ENCODE measurements at regions not wholly inside any gene's neighbourhood (a gene's known extent, or its start where the extent isn't known, plus 50 kb on each side); places are given as distances from the start of the nearest gene placed in this dataset.

DNA sequence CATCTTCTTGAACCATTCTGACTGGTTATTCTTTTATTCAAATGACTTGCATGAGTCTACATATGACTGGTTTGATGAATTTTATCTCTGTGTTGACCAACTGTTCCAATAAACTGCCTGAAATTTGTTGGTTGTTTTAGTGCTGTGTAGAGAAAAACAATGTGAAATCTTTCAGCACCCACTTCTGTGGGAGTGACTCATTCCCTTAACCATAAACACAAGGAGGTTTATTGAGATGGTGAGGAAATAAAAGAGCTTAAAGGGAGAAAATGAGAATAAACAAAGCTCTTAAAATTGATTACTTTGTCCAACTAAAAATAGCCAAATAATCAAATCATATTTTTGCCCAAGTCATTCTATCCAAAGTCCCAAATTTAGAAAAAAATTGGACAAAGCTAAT is 341.1 kb downstream of the TGFB2 start:
- DNase-seq: no peak

DNA sequence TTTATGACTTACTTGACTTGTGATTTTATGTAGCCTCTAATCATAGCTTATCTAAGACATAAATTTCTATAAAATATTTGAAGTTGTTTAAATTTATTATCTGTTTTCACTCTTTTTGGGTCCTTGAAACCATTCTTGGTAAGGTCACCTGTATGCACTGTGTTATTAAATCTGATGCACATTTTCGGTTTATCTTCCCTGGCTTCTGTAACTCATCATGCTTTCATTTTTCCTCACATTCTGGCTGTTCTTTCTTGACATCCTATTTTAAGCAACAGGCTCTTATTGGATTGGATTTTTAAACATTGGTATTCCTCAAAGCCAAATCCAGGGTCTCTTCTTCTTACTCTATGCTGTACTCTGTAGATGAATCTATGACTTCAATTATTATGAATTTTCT is 341.6 kb downstream of the TGFB2 start:
- no peak for DNase-seq

DNA sequence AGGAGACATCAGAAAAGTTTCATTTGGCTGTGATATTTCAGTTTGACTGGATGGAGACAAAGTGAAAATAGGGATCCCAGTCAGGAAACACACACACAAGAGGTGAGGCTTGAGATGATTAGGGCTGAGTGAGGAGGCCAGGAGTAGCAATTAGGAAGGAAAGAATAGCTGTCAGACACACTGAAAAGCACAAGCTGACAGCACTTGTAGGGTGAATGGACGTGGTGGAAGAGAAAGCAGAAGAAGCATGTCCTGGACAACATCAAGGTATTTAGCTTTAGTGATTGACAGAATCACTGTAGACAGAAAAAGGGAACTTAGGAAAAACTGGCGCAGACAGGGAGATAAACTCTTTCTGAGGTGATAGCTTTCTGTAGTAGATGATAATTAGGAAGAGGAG is 347.7 kb downstream of the TGFB2 start:
- DNase-seq: no peak

DNA sequence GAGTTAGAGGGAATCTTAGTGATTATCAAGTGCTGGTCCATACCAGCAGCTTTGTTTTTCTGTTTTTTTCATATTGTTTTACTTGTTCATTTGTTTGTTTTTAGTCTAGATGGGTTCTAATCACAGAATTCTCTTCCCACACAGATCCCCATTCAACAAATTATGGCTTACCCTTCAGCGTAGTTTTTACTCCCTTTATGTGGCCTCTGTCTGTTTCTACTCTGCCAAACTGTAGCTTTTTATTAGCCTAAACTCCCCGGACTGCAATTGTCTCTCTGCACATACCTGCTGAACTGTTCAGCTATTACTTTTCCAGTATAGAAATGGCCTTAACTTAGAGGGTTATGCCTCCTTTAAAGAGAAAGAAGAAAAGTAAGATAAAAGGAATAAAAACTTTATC is 348.5 kb downstream of the TGFB2 start:
- no peak for DNase-seq

DNA sequence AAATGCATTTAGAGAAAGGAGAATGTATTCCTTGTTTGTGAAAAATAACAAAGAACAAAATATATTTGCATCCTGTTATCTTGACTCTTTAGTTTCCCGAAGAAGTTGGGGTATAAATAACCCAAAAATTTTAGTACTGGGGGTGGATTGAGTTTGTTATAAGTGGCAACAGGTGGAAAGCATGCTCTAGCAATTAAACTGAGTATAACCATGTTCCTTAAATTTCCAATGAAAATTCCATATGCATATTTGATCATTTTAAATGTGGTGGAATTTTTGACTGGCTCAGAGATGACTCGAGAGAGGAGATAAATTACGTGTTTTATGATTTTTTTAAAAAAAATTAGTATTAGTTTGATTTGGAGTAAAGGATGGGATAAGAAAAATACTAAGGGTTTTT is 348.9 kb downstream of the TGFB2 start:
- DNase-seq: no peak

DNA sequence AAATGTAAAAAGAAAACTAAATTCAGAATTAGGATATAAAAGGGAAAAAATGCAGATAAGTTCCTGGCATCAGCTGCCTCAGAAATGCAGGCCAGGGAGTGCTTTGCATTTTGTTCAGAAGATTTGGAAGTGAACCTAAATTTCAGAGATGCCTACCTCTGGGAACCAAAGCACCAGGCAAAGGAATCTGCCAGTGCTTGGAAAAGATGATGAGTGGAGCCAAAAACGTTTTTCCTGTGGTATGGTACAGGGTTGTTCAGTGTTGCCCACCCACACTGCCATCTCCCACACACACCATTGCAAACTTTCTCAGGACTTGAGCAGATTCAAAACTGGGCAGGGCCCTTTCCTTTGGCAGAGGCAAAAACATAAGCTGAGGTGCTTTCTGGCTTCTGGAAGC is 349.5 kb downstream of the TGFB2 start:
- no peak for DNase-seq

DNA sequence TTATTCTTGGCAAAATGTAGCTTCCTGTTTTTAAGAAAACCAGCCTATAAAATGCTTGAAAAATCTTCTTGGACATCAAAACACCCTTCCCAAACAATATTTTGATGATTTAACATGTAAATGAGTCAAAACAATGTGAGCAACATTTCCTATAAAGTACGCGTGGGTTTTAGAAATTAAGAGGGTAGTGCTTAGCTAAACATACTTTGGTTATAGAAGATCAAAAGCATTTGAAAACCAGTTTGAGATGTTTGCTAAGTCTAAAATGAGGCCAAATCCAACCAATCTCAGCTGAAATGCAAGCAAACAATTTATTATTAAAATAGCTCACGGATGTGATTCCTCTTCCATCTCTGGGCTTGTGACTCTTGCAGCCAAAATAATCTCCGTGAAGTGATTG is 350.4 kb downstream of the TGFB2 start:
- DNase-seq: no peak

DNA sequence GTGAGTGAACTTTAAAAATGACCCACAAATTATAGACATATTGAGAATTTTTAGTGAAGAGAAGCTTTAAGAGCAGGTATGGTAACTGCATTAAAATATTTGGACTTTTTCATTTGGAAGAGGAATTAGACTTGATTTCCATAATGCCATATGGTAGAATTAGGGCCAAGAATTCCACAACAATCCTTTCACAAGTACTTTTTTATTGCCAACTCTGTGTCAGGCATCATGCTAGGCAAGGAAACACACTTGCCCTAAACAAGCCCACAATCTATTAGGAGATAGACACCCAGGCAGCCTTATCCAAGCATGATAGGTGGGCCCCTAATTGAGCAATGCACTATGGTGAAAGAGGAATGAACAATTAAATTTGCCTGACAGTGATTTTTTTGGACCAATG is 353.0 kb downstream of the TGFB2 start:
- DNase-seq: no peak

DNA sequence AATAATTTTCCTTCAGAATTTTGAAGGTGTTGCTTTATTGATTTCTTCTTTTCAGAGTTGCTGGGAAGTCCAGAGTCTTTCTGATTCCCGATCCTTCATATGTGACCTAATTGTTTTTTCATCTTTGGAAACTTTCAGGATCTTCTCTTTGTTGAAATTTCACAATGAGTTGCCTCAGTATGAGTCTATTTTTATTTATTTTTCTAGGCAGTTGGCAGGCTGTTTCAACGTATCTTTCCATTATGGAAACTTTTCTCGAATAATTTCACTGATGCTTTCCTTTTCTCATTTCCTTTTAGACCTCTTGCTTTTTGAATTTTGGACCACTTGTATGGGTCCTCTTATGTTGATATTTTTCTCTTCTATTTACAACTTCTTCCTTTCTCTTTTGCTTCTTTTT is 354.3 kb downstream of the TGFB2 start:
- DNase-seq: no peak

DNA sequence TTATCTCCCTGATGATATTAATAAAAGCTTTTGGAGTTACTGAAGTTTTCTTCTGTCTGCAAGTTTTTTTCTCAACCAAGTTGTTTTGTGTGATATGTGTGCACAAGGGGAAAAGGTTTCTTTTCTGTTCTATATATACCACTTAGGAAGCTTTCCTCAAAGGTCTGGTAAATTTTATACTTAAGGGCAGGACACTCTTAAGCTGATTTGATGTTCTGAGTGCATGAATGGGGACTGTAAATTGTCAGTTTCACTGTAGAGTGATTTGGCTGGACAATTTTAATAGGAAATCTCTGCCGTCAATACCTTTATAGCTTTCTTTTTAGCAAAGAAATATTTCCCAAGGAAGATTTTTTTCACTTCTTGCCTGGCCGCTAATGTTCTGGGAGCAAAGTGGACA is 354.7 kb downstream of the TGFB2 start:
- no peak for DNase-seq

DNA sequence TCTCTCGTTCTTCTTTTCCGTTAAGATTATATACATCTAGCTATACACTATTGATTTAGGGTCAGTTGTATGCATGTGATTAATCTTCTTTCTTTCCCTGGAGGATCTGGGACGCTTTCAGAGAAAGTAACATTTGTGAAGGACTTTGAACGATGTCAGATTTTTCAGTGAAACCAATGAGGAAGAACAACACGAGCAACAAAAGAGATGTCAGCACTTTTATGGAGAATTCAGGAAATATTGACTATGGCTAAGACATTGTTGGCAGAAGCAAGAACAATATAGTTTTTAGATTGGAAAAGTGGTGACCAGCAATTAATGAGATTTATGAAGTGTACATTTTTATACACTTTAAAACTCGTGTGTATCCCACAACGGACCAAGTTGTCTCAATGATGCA is 355.5 kb downstream of the TGFB2 start:
- DNase-seq: no peak

DNA sequence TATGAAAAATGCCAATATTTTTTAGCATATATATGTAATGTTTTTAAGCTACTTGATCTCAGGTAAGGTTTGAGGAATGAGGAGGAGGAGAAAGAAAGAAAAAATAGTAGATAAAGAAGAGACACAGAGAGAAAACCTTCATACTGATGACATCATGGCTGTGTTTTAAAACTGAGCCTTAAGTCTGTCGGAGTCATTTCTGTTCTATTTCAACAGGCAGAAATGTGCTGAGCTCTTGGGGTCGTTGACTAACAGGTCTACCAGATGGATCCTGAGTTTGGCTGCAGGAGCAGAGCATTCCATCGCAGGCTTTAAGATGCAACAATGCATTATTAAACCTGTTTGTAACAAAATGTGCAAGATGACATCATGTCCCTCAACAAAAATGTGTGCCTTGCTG is 356.0 kb downstream of the TGFB2 start:
- DNase-seq: no peak

DNA sequence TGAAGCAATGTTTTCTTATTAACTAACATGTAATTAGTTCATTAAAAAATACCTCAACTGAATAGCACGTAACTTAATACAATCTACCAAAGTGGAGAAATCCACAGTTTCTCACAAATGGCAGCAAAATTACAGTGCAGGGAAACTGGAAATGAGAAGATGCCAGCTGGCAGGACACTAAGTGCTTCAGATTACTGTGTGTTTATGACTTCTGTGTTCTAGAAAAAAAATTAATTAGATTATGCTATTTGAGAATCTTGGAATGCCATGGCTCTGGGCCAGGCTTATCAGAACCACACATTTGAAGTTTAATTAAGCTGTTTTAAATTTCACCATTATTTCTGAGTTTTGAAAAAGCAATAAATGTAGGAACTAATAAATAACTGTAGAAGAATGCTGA is 357.6 kb downstream of the TGFB2 start:
- DNase-seq: no peak

DNA sequence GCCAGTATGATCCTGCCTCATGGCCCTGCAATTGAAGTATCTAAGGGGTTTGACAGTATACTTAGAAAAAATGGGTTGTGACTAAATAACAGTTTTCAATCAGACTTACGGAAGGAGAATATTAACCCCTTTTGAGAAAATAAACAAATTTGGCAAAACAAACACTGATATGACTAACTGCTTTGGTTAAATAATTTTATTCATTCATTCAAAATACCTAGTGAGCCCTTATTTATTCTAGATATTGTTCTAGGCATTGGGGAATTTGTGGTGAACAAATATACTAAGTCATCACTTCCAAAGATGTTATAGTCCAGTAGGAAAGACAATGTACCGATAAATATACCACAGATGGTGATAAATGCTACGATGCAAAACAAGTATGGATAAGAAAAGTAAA is 358.7 kb downstream of the TGFB2 start:
- DNase-seq: no peak

DNA sequence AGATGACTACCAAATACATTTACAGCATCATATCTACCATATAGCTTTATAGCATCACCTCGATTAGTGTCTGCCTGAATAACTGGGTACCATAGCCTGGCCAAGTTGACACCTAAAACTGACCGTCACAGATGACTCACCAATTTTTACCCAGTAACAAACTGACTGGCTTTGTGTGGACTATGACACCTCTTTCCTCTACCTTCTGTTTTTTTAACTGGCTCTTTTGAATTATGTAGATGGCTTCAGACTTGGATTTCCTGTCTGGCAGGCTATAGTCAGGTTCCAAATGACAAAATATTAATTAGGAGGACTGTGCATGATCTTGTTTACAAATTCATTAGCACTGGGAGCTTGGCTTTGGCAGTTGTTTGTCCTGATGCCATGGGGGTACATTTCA is 360.3 kb downstream of the TGFB2 start:
- DNase-seq: no peak

DNA sequence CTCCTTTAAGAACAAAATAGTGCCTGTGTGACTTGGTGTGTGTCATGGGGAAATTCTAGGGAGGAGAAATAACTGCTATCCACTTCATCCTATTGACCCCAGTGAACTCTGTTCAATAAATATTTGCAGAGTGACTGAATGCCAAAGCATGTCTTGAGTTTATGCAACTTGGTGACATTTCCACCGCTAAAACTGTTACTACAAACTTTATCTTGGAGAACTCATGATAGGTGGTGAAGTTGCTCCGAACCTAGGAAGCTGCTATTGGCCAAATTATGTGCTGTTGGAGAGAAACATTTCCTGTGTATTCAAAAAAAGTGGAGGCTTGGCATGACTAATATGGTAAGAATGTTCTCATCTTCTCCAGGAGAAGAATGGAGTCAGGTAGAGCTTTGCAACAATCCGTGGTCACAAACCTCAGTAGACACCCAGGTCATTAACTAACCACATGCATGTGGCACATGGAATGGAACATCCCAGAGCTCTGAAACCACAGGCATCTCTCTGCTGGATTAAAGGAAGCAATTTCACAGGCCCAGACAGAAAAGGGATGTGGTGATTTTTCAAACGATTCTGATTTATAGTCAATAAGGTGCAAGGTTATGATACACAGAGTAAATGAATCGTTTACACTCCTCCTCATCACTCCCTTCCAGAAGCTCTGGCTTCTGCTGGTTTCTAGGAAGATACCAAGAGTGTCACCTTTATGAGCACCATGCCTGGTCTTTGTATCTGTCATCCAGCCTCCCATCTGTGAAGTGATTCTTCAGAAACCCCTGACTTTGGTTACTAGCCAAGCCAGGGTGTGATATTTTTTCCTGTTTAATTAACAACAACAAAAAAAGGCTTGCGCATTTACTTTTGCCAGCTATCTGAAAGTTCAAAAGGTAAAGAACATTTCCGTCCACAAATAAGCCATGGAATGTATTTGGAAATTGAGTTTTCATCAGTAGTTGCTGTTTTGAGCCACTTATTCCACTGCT is 361.1 kb downstream of the TGFB2 start:
- no peak for DNase-seq

DNA sequence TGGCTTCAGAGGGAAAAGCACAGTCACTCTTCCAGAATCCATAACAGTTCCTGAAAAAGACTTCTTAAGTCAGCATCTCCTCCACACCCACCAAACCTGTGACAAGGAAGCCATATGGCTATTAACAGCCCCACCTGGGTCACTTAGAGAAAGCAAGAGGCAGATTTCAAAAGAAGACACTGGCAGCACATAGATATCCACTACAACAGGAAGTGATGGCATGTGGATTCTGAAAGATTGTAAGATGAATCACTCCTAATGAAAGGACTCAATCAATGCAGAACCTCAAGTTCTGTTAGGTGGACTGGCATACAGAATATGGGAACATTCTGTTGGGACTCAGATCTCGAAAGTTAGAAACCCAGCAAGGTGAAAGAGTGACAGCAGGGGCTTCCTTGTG is 365.9 kb downstream of the TGFB2 start:
- DNase-seq: no peak

DNA sequence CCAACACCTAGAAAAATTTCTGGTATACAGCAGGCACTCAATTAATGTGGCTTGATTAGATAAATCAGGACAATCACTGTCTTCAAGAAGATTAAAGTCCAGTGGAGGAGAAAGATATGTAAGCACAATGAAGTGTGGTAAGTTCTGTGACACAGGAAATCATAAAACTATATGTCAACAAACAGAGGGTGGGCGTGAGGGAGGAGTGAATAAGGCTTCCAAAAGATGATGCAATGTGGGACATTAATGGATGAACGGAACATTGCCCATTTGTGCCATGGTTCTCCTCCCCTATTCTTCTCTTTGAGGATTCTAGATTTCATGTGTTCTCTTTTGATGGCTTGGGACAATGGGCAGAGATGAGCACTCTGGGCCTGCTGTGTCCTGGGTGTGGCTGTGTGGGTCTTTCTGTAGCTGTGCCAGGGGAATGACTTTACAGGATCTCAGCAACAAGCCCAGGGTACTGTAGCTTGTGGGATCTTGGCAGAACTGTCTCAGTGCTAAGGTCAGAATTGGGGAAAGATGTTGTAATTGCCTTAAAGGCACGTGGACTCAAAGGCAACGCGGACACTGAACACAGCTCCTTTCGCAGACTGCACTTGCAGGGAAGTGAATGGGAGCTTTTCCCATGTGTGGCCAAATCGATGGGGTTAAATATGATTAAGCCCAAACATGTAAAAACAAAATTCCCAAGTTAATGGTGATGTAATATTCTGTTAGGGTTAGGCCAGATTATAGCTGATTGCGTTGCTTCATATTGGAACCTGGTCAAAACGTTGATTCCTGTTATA is 366.9 kb downstream of the TGFB2 start:
- no peak for DNase-seq

DNA sequence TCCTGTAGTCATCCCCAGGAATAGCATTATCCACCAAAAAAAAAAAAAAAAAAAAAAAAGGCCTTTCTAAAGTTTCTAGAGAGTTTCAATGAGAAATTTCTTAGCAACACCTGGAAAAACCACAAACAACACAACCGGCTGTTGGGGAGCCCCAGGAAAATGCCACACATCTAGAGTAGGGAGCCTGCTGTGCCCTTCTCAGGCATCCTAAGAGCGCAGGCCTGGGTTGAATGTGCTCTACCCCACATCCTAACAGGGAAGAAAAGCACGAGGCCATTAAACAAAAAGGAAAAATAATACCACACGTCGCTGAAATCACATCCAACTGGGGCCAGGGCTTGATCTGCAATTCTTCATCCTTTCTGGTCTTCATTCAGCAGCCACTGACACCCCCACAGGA is 367.5 kb downstream of the TGFB2 start:
- no peak for DNase-seq

DNA sequence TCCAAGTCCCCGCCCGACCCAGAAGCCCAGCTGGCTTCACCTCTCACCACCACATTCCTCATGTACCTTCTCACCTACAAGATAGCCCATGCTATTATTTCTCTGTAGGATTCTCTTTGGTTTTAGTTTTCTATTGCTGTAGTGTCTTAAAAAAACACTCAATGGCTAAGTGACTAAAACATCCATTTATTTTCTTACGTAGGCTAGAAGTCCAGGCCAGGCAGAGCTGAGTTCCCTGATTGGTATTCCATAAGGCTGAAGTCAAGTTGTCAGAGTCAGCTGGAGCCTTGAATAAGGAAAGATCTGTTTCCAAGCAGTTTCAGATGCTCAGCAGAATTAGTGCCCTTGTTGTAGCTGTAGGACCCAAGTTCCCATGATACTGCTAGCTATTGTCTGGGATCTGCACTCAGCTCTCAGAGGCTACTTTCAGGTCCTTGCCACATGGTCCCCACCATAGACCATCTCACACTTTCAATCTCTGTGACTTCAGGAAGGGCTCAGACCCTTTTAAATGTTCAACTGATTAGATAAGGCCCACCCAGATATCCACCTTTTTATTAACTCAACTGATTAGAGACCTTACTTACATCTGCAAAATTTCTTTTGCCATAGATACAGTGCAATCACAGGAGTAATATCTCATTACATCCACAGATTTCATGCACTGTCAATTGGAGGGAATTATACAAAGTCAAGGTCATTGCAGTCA is 371.0 kb downstream of the TGFB2 start:
- DNase-seq: no peak

DNA sequence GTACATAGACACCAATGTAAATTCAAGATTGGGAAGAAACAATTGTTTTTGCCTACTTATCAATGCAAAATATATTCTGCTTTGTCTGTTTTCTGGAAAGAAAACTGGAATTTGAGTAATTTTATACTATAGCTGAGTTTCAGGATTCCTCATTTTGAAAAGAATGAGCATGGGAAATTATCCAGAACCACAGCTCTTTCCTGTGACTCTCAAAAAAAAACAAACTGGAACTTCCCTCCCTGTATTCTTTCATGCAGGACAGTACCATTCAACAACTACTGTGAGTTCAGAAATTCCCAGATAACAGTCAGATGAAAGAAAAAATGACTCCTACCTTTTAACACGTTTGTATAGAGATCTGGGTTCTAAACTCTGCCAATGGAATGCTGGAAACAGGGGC is 372.4 kb downstream of the TGFB2 start:
- no peak for DNase-seq

DNA sequence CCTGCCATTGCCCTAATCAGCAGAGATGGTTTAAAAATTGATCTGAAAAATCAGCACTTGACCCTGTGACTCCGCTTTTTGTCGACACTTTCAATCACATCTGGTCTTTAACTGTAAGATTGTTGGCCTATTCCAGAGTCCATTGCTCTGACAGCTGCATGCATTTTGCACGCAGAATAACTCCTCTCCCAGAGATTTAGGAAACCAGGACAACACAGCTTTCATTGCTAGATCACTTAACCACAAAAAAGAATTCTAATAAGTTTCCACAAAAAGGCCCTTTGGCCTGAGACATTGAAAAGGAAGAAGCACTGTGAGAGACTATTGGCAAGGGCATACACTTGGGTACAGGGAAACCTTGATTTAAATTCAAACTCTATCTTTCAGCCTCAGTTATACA is 373.1 kb downstream of the TGFB2 start:
- no peak for DNase-seq

DNA sequence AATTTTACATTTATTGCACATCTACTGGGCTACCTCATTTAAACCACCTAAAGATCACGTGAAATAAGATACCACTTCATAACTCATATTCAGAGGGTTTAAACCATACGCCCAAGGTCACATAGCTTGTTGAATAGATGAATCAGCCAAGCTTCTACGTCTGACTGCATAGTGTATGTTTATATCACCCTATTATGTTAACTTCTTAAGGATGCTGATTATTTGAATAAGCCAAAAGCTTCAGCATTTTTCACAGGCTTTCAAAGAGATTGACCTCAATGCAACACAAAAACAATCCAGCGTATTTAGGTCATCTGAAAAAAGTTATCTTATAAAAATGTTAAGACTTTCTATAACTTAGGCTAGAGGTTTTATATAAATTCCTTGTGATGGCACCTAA is 373.8 kb downstream of the TGFB2 start:
- DNase-seq: no peak
